ENCODE measurements at regions not wholly inside any gene's neighbourhood (a gene's known extent, or its start where the extent isn't known, plus 50 kb on each side); places are given as distances from the start of the nearest gene placed in this dataset.

- no peak for FAIRE-seq
These were observed 74.0 kb upstream of the MEF2C start for GRCh38 chr5:88957013-88957412.

More at GRCh38 chr5:88957013-88957412, 74.0 kb upstream of the MEF2C start:
- intact Hi-C loops (cut with micrococcal nuclease) (no loop called here), dilution Hi-C loops (cut with MboI; ENCODE audit: extremely low pct_ligation_motif_present, low sequenced_read_pairs) (no loop called here)
- no peaks in the 10 kb centered on the region for H3K9me1 ChIP-seq (replicated peaks; ENCODE audit: control insufficient read depth, extremely low read depth, insufficient read depth, low read length)
- no peaks in the 10 kb centered on the region for H3K79me2 ChIP-seq (ENCODE audit: control insufficient read depth, insufficient read depth, low read length)
- DNase-seq (ENCODE audit: low read depth, low spot score): no peak
- H2AFZ ChIP-seq (ENCODE audit: low read depth, low read length): no peak overlapping the region
- TF ChIP-seq JUN (IDR thresholded peaks at IDR 0.05; ENCODE audit: borderline replicate concordance, insufficient read depth, insufficient read length, low read depth): no peak
- no peak for TF ChIP-seq POLR2AphosphoS5 (IDR thresholded peaks at IDR 0.05; ENCODE audit: insufficient read depth, low read depth, low read length)
- TF ChIP-seq EZH2 (IDR thresholded peaks at IDR 0.05; ENCODE audit: borderline replicate concordance, low read depth, low read length, severe bottlenecking): no peak
- no peak for TF ChIP-seq MYC (IDR thresholded peaks at IDR 0.05; ENCODE audit: low read depth, low read length)
- TF ChIP-seq CTCF (IDR thresholded peaks at IDR 0.05; ENCODE audit: extremely low read depth in 1 of 2, insufficient read depth in 1 of 2, low read depth in 1 of 2, low read length in 2 of 2): no peak
- no peak for TF ChIP-seq POLR2A (IDR thresholded peaks at IDR 0.05; ENCODE audit: low read depth, low read length)
- TF ChIP-seq GATA2 (IDR thresholded peaks at IDR 0.05; ENCODE audit: insufficient read depth, insufficient read length, low read depth, low read length): no peak
- no peak for TF ChIP-seq FOS (IDR thresholded peaks at IDR 0.05; ENCODE audit: borderline replicate concordance, insufficient read depth, low read length)
- no peak for TF ChIP-seq MAX (IDR thresholded peaks at IDR 0.05; ENCODE audit: insufficient read depth, insufficient read length)
- no peaks in the 10 kb centered on the region for H4K20me1 ChIP-seq (replicated peaks; ENCODE audit: control insufficient read depth, extremely low read depth, insufficient read depth, low read length)
- no peaks in the 10 kb centered on the region for H3K4me1 ChIP-seq (ENCODE audit: control insufficient read depth, extremely low read depth, insufficient read depth, low read length)
- no peaks in the 10 kb centered on the region for H3K9me3 ChIP-seq (replicated peaks; ENCODE audit: control insufficient read depth, insufficient read depth, low read length)
- POLR2A ChIA-PET: no interaction called here
- no peaks in the 10 kb centered on the region for H3K27me3 ChIP-seq (ENCODE audit: control insufficient read depth in 2 of 2, insufficient read depth in 2 of 2, low read length in 2 of 2)
- H3K9ac ChIP-seq (replicated peaks; ENCODE audit: extremely low read depth, insufficient read depth, low read length): no peak overlapping the region
- H3K4me3 ChIP-seq (replicated peaks in 1 of 3; ENCODE audit: insufficient read depth in 1 of 3, low read depth in 1 of 3, low read length in 3 of 3): no peak overlapping the region
- no peak overlapping the region for H3K4me2 ChIP-seq (ENCODE audit: insufficient read depth, low read length)
- H3K27ac ChIP-seq (ENCODE audit: insufficient read depth, low read depth, low read length): no peak overlapping the region
- no peaks in the 10 kb centered on the region for H3K36me3 ChIP-seq (ENCODE audit: control insufficient read depth in 2 of 2, extremely low read depth in 1 of 2, insufficient read depth in 2 of 2, low read length in 2 of 2)
- CTCF ChIA-PET: no interaction called here
- no TSS peak for BruUV-seq (replicated peaks)

All from endothelial cell of umbilical vein (primary cell).